Keratinocyte (primary cell): ENCODE measurements at regions not wholly inside any gene's neighbourhood (a gene's known extent, or its start where the extent isn't known, plus 50 kb on each side); places are given as distances from the start of the nearest gene placed in this dataset.

Source experiments
- EZH2 ChIP-seq: IDR thresholded peaks from one replicate; pipeline ENCODE4 v1.6.1; 2012; ENCODE audit warnings: inconsistent platforms, mild to moderate bottlenecking, low read length, moderate library complexity
- TF ChIP-seq, protein P1 (sequence below), 3 experiments: IDR thresholded peaks in 1 of 3; conservative IDR thresholded peaks in 1 of 3; optimal IDR thresholded peaks in 1 of 3; 2 replicates in 2 of 3; 3 replicates in 1 of 3; pipeline versions ENCODE3 to v1.5.1; 2011; ENCODE audit warnings: low read length in 3 of 3, mild to moderate bottlenecking in 3 of 3, moderate library complexity in 2 of 3, control low read depth in 1 of 3, inconsistent platforms in 1 of 3; ENCODE audit not compliant: insufficient read depth in 2 of 3; ENCODE audit errors: extremely low read depth in 1 of 3

DNA sequence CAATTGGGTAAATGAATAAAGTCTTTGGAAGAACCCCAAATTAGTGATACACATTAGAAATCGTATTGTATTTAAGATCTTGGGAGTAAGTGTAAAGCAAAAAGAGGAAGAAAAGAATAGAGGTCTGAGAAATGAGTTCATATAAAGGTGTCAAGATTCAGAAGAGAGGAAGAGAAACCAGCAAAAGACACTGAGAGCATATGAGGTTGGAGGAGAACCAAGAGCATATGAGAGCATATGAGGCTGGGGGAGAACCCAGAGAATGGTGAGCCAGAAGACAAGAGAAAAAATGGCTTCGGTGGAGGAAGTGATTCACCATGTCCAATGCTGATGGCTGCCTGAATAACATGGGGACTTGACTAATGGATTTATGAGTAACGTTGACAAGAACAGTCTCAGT, 620.1 kb upstream of the GCFC2 start:
- TF ChIP-seq, protein P1, sequence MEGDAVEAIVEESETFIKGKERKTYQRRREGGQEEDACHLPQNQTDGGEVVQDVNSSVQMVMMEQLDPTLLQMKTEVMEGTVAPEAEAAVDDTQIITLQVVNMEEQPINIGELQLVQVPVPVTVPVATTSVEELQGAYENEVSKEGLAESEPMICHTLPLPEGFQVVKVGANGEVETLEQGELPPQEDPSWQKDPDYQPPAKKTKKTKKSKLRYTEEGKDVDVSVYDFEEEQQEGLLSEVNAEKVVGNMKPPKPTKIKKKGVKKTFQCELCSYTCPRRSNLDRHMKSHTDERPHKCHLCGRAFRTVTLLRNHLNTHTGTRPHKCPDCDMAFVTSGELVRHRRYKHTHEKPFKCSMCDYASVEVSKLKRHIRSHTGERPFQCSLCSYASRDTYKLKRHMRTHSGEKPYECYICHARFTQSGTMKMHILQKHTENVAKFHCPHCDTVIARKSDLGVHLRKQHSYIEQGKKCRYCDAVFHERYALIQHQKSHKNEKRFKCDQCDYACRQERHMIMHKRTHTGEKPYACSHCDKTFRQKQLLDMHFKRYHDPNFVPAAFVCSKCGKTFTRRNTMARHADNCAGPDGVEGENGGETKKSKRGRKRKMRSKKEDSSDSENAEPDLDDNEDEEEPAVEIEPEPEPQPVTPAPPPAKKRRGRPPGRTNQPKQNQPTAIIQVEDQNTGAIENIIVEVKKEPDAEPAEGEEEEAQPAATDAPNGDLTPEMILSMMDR (optimal IDR thresholded peaks at IDR 0.05 in 1 of 3, IDR thresholded peaks at IDR 0.05 in 1 of 3, conservative IDR thresholded peaks at IDR 0.05 in 1 of 3; ENCODE audit: extremely low read depth in 1 of 3, insufficient read depth in 2 of 3, low read length in 3 of 3), result no peak
- no peak for TF ChIP-seq EZH2
